HG03469 (cell line): ENCODE measurements at regions not wholly inside any gene's neighbourhood (a gene's known extent, or its start where the extent isn't known, plus 50 kb on each side); places are given as distances from the start of the nearest gene placed in this dataset.

Source experiments
- ATAC-seq: cut with Tn5 transposase; IDR thresholded peaks from one replicate; pipeline ENCODE4 v1.9.1; 2021; ENCODE audit warnings: mild to moderate bottlenecking, moderate library complexity, moderate number of reproducible peaks; ENCODE audit not compliant: unreplicated experiment

GRCh38 chr13:40433577-40433976, 232.9 kb downstream of the FOXO1 start:
- no peak for ATAC-seq

- ATAC-seq: no peak
Observed at GRCh38 chr13:40434516-40435397, 231.7 kb downstream of the FOXO1 start.

- no peak for ATAC-seq
Observed at GRCh38 chr13:40438022-40438680, 228.3 kb downstream of the FOXO1 start.

GRCh38 chr13:40438999-40439797, 227.2 kb downstream of the FOXO1 start:
- ATAC-seq: no peak

GRCh38 chr13:40439928-40440327, 226.5 kb downstream of the FOXO1 start:
- no peak for ATAC-seq

GRCh38 chr13:40440990-40441820, 225.2 kb downstream of the FOXO1 start:
- ATAC-seq: no peak

GRCh38 chr13:40442231-40442630, 224.2 kb downstream of the FOXO1 start:
- ATAC-seq: no peak

- ATAC-seq: no peak
Observed at GRCh38 chr13:40442826-40443225, 223.6 kb downstream of the FOXO1 start.

GRCh38 chr13:40444241-40444640, 222.2 kb downstream of the FOXO1 start:
- no peak for ATAC-seq

GRCh38 chr13:40445557-40445990, 220.9 kb downstream of the FOXO1 start:
- peak; percentile 96 for ATAC-seq

- no peak for ATAC-seq
Observed at GRCh38 chr13:40446365-40446764, 220.1 kb downstream of the FOXO1 start.

GRCh38 chr13:40447857-40448256, 218.6 kb downstream of the FOXO1 start:
- no peak for ATAC-seq

GRCh38 chr13:40452038-40452666, 214.3 kb downstream of the FOXO1 start:
- ATAC-seq: no peak

- ATAC-seq: no peak
Observed at GRCh38 chr13:40452741-40453334, 213.6 kb downstream of the FOXO1 start.

- no peak for ATAC-seq
Observed at GRCh38 chr13:40453351-40454021, 213.0 kb downstream of the FOXO1 start.

GRCh38 chr13:40456397-40456953, 210.0 kb downstream of the FOXO1 start:
- no peak for ATAC-seq

GRCh38 chr13:40456979-40457553, 209.4 kb downstream of the FOXO1 start:
- ATAC-seq: no peak

- ATAC-seq: no peak
Observed at GRCh38 chr13:40457929-40458719, 208.3 kb downstream of the FOXO1 start.
